Brain microvascular endothelial cell (primary cell): ENCODE measurements at regions not wholly inside any gene's neighbourhood (a gene's known extent, or its start where the extent isn't known, plus 50 kb on each side); places are given as distances from the start of the nearest gene placed in this dataset.

Experiments
- DNase-seq: peaks from one replicate; pipeline ENCODE4 v3.0.0-alpha.2; 2020
- H3K27ac ChIP-seq: fragments of 250-450 bp; sonication (Bioruptor Pico); 2 replicates; pipeline ENCODE4 v1.5.1; 2020; ENCODE audit warnings: mild to moderate bottlenecking, moderate library complexity
- H3K27me3 ChIP-seq: fragments of 250-450 bp; sonication (Bioruptor Pico); replicated peaks from 2 replicates; pipeline ENCODE4 v1.5.1; 2020; ENCODE audit warnings: mild to moderate bottlenecking
- H3K36me3 ChIP-seq: fragments of 250-450 bp; sonication (Bioruptor Pico); replicated peaks from 2 replicates; pipeline ENCODE4 v1.5.1; 2020; ENCODE audit warnings: mild to moderate bottlenecking
- H3K4me3 ChIP-seq: 2 replicates; pipeline ENCODE4 v1.5.1; 2011; ENCODE audit warnings: low read depth, mild to moderate bottlenecking, control low read depth, low read length, moderate library complexity
- CTCF ChIP-seq: IDR thresholded peaks from 2 replicates; pipeline ENCODE4 v1.5.1; 2011; ENCODE audit warnings: low read depth, mild to moderate bottlenecking, moderate library complexity, low read length, control low read depth, inconsistent platforms; ENCODE audit errors: missing control alignments
- in situ Hi-C: cut with HindIII; loops from 2 replicates; pipeline ENCODE4 v1.10.0; 2017; ENCODE audit warnings: low sequenced_read_pairs, low pct_ligation_motif_present

- H3K27me3 ChIP-seq, result no peaks in the 10 kb centered on the region
- no peak overlapping the region for H3K27ac ChIP-seq
- DNase-seq, result no peak
- in situ Hi-C loops, result no loop called here
- TF ChIP-seq CTCF, result no peak
- H3K36me3 ChIP-seq, result no peaks in the 10 kb centered on the region
- no peak overlapping the region for H3K4me3 ChIP-seq
Observed at GRCh38 chr15:25137013-25137412, 182.2 kb downstream of the SNRPN start.

GRCh38 chr15:25169318-25169717 lies 214.5 kb downstream of the SNRPN start:
- no peaks in the 10 kb centered on the region for H3K36me3 ChIP-seq
- no peak for TF ChIP-seq CTCF
- no peaks in the 10 kb centered on the region for H3K27me3 ChIP-seq
- in situ Hi-C loops, result no loop called here
- no peak overlapping the region for H3K4me3 ChIP-seq
- H3K27ac ChIP-seq, result no peak overlapping the region
- no peak for DNase-seq

GRCh38 chr15:25170113-25170731 lies 215.4 kb downstream of the SNRPN start:
- H3K4me3 ChIP-seq, result no peak overlapping the region

GRCh38 chr15:25170781-25171110 lies 216.0 kb downstream of the SNRPN start:
- no peak for DNase-seq

More at GRCh38 chr15:25170113-25170731, 215.4 kb downstream of the SNRPN start:
- Histone ChIP-seq H3K36me3 (no peaks in the 10 kb centered on the region), H3K27me3 (no peaks in the 10 kb centered on the region), H3K27ac (no peak overlapping the region)
- in situ Hi-C loops, result no loop called here
- TF ChIP-seq CTCF, result no peak
- DNase-seq, result no peak

GRCh38 chr15:25171111-25171811 lies 216.5 kb downstream of the SNRPN start:
- H3K27ac ChIP-seq, result no peak overlapping the region
- no peaks in the 10 kb centered on the region for H3K36me3 ChIP-seq
- no peaks in the 10 kb centered on the region for H3K27me3 ChIP-seq
- no peak for DNase-seq
- in situ Hi-C loops, result no loop called here
- H3K4me3 ChIP-seq, result no peak overlapping the region
- no peak for TF ChIP-seq CTCF

More at GRCh38 chr15:25170781-25171110, 216.0 kb downstream of the SNRPN start:
- Histone ChIP-seq H3K4me3 (no peak overlapping the region), H3K36me3 (no peaks in the 10 kb centered on the region), H3K27ac (no peak overlapping the region), H3K27me3 (no peaks in the 10 kb centered on the region)
- in situ Hi-C loops, result no loop called here
- no peak for TF ChIP-seq CTCF
